ENCODE measurements at regions not wholly inside any gene's neighbourhood (a gene's known extent, or its start where the extent isn't known, plus 50 kb on each side); places are given as distances from the start of the nearest gene placed in this dataset.
"Not testable (repeated sequence)": the region's sequence is repeated elsewhere in the genome, so short reads cannot be mapped to it uniquely, and the experiment has no call there.

- DNase-seq (ENCODE audit: low read depth in 2 of 2) = no peak
These were observed 83.4 kb downstream of the TNFRSF13B start for GRCh38 chr17:16888413-16889087.

DNA sequence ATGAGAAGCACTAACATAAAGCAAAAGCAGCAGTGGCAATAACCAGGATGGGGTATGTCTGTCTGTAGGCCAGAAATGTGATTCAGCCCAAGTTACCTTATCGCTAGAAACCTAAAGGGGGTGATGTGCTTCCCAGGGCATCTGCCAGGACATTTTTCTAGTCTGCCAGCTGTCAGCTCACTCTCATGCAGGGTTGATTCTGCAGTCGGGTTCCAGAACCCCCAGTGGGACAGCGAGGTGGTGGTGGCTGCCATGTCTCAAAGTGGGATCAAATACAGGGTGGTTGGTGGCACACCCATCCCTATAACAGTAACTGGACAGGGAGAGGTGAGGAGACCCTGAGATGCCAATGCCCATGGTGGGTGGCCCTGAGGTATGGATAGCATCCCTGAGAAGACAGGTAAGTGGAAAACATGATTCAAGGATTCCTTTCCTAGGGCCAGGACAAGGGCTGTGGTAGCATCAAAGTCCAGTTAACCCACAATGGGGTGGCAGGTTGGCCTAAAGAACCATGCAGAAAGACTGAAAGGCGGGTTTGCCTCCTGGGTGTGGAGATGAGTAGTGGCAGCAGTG is 84.3 kb downstream of the TNFRSF13B start:
- DNase-seq (ENCODE audit: low read depth in 2 of 2) = no peak

- no peak for DNase-seq (ENCODE audit: low read depth in 2 of 2)
These were observed 85.1 kb downstream of the TNFRSF13B start for GRCh38 chr17:16886655-16887322.

- not testable (repeated sequence) for DNase-seq (ENCODE audit: low read depth in 2 of 2)
These were observed 86.7 kb downstream of the TNFRSF13B start for GRCh38 chr17:16885204-16885603.

DNA sequence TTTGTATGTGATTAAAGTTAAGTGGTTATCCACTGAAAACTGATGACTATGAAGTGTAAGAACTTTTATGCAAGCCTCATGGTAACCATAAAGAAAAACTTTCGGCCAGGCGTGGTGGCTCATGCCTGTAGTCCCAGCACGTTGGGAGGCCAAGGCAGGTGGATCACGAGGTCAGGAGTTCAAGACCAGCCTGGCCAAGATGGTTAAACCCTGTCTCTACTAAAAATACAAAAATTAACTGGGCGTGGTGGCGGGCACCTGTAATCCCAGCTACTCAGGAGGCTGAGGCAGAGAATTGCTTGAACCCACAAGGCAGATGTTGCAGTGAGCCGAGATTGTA is 89.0 kb downstream of the TNFRSF13B start:
- not testable (repeated sequence) for DNase-seq (ENCODE audit: low read depth in 2 of 2)

DNA sequence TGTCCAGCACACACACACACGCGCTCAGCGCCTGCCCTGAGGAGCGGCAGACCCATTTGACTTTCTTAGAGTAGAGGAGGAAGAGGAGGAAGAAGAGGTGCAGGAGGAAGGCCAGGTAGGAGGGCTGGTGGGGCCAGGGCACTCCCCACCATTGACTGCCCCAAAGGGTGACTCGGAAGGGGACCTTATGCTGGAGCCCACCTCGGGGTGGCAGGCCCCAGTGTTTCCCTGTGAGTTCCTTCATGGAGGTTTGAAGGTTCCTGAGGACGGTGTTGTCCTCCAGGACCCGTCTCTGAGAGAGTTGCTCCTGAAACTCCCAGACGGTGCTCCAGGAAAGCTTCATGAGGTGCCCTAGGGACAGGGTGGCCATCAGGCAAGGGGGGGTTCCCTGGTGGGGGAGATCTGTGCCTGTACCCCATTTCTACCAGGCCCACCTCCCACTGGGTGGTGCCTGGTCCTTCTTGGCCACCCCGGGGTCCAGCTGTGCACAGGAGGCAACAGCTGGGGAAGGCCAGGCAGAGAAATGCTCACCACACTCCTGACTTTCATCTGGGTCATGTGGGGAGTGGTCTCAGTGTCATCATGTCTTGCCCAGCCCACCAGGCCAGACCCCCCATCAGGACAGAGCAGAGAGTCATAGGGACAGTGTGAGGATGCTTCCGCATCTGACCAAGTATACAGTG is 89.5 kb downstream of the TNFRSF13B start:
- no peak for DNase-seq (ENCODE audit: low read depth in 2 of 2)

DNA sequence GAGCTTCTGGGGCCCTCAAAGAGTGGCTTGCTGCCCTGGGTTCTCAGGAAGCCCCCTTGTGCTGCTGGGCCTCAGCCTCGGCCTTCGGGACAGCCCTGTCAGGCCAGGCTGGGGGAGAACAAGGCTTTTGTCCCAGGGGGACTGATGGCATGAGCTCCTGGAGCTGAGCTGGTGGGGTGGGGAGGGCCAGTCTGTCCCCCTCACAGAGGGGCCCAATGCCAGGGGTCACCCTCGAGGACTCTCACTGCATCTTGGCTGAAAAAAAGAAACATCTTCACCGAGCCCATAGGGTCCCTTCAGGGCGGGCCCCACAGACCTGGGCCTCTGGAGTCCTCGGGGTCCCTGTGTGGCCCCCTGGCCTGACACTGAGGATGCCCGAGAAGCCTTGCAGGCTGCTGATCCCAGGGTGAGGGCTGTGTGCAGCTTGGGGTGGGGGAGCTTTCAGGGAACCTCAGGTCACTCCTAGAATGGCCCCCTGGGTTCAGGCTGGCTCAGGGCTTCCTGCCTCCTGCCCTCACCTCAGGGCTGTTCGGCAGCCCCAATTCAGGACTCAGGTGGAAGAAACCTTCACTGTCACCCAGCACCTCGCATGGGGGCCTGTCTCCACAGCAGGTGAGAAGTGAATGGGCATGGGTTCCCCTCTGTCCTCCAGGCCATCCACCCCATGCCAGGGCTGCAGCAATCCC is 90.5 kb downstream of the TNFRSF13B start:
- DNase-seq (ENCODE audit: low read depth in 2 of 2) = no peak

GRCh38 chr17:16880843-16881230 is 91.1 kb downstream of the TNFRSF13B start:
- DNase-seq (ENCODE audit: low read depth in 2 of 2) = no peak

- DNase-seq (ENCODE audit: low read depth in 2 of 2) = no peak
These were observed 91.6 kb downstream of the TNFRSF13B start for GRCh38 chr17:16880121-16880842.

DNA sequence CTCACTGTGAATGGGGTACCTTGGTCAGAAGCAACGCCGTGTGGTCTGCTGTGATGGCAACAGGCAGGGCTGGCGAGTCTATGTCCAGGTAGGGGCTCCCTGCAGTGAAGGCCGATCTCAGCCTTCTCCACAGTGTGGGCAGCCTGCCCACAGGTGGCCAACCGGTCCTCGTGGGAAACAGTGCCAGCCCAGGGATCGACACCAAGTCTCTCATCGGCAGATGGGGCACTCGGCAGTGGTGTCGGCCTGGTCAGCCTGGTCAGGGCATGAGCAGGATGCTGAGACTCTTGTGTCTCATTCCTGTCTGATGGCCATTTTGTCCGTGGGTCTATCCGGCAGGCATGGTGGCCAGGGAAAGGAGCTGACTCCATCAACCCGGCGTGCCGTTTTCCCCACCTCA is 92.2 kb downstream of the TNFRSF13B start:
- no peak for DNase-seq (ENCODE audit: low read depth in 2 of 2)

DNA sequence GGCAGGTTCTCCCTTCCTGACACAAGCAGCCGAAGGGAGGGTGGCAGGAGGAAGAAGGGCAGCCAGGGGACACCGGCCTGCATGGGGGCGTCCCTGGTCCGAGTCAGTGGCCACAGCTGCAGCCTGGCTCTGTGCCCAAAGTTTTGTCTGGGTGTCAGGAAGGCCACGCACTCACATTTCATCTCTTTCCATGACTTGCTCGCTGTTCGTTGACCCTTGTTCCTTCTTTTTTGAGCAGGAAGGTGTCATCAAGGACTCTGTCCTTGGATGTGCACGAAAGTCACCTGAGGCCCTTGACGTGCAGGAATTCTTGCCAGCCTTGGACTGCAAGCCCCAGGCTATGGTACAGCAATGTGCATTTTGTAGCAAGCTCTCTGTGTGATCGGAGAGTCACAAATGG is 93.3 kb downstream of the TNFRSF13B start:
- DNase-seq (ENCODE audit: low read depth in 2 of 2) = no peak

GRCh38 chr17:16878084-16878483 is 93.8 kb downstream of the TNFRSF13B start:
- no peak for DNase-seq (ENCODE audit: low read depth in 2 of 2)

DNA sequence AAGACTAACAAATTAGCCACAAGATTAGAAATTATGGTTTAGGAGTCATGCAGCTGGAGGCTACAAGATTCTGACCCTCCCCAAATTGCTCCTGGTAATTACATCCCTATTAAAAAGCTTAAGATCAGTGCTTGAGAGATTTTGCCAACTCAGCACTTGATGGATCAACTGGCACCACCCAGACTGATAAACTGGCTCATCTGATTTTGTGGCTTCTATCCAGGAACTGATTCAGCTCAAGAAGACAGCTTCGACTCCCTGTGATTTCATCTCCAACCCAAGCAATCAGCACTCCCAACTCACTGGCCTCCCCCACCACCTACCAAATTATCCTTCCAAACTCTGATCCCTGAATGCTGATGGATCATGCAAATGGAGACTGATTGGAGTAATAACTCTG is 94.8 kb downstream of the TNFRSF13B start:
- DNase-seq (ENCODE audit: low read depth in 2 of 2) = no peak

DNA sequence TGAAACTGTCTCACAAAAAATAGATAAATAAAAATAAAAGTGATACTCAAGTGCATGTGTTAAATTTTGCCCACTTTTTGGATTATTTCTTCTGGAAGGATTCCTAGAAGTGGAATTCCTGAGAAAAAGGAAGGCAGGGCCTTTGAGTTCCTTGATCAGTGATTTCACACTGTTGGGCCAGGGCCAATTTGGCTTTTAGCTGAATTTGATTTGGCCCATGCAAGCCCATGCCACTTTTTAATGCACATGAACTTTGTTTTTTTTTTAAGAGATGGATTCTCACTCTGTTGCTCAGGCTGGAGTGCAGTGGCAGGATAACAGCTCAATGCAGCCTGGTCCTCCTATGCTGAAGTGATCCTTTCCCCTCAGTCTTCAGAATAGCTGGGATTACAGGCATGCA is 96.3 kb downstream of the TNFRSF13B start:
- DNase-seq (ENCODE audit: low read depth in 2 of 2) = no peak

DNA sequence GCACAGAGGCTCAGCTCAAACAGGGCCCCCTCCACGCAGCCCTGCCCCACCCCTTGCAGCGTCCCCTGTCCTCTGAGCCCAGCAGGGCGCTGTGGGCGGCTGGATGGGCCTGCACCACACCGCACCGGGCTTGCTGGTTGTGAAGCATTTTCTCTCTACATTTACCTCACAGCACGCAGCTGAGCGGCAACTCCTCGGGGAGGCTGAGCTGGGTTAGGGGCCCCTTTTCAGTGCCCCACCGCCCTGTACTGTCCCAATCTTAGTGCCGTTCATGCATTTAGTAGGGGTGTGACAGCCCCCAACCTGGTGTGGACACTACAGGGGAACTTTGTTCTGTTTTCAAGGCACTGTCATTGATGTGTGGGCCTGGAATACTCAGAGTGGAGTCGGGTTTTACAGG is 97.7 kb downstream of the TNFRSF13B start:
- DNase-seq (ENCODE audit: low read depth in 2 of 2) = not testable (repeated sequence)

DNA sequence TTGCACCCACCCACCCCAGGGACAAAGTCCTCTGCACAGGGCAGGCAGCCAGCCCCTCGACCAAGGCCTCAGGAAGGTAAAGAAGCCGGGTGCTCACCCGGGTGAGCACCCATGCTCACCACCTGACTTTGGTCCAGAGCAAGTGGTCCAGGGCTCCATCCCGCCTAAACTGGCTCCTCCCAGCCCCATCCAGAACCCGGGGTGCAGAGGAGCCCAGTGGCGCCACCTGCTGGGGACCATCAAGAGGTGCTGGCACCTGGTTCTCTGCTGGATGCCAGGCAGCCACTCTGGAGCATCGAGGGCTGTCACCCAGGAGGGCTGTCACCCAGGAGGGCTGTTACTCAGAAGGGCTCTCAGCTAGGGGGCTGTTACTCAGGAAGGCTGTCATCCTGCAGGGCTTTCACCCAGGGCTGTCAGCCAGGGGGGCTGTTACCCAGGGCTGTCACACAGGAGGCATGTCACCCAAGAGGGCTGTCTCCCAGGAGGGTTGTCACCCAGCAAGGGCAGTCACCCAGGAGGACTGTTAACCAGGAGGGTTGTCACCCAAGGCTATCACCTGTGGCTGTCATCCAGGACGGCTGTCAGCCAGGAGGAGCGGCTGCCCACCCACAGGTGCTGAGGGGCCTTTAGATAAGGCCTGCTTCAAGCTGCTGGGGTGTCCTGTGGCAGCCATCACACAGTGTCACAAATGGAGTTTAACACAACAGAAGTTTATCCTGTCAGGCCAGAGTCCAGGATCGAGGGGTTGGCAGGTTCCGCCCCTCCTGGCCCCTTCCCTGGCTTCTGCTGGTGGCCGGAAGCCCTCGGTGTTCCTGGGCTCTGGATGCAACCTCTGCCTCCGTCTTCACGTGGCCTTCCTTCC is 98.5 kb downstream of the TNFRSF13B start:
- DNase-seq (ENCODE audit: low read depth in 2 of 2) = peak in 1 of 2 donors; percentile 9

DNA sequence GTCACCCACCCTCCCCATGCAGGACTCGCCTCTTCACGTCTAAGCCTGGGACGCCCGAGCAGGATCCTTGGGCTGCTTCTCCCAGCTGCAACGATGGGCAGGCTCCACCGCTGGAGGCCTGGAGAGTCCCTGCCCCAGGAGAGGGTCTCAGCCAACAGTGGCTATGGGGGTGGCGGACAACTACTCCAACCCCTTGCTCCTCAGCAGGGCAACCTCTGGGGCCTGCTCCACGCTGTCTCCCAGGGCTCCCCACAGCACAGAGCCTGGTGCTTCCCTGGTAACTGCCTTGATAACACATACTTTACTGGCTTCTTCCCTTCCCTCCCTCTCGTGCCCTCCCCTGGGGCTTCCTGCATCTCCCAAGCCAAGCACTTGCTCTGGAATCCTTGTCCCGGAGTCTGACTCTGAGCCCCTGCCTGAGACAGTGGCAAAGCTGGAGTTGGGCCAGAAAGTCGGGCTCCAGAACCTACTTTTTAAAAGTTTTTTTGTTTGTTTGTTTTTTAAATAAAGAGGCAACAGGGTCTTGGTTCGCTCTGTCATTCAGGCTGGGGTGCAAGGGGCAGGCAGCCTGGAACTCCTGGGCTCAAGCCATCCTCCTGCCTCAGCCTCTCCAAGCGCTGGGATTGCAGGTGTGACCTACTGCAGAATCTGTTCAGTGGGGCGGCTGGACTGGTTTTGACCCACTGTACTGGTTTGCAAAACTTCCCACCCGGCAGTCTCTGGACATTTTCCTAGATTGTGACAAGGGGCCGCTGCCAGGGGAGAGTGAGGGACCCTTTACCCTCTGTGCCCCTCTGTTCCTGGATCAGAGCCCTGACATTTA is 99.4 kb downstream of the TNFRSF13B start:
- no peak for DNase-seq (ENCODE audit: low read depth in 2 of 2)

- not testable (repeated sequence) for DNase-seq (ENCODE audit: low read depth in 2 of 2)
These were observed 100.3 kb downstream of the TNFRSF13B start for GRCh38 chr17:16871446-16872190.
